ENCODE measurements at regions not wholly inside any gene's neighbourhood (a gene's known extent, or its start where the extent isn't known, plus 50 kb on each side); places are given as distances from the start of the nearest gene placed in this dataset.

DNA sequence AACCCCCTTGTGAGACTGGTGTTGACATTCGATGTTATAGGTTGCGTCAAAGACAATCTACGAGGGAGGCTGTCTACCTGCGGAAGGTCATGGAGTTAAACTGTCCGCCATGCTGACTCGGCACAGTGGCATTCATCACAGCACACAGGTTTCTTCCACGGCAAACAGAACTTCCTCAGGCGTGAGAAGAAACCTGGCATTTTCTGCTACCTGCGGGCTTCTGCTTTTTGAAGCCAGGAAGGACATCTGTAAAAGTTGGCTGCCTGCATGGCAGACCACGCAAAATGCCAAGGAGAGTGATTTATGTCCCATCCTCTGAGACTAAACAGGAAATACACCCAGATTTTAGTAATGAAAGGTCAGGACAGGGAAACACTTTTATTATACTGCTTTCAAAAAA lies 809.8 kb upstream of the NUDT12 start:
- intact Hi-C loops (cut with micrococcal nuclease; ENCODE audit: unreplicated experiment): no loop called here
- BruUV-seq (replicated peaks): no TSS peak
- POLR2A ChIA-PET: interaction anchor here (1.0 kb wide), 1 partner anchor 10 kb away, joined by 4 read pairs; no protein-coding TSS in a partner anchor

DNA sequence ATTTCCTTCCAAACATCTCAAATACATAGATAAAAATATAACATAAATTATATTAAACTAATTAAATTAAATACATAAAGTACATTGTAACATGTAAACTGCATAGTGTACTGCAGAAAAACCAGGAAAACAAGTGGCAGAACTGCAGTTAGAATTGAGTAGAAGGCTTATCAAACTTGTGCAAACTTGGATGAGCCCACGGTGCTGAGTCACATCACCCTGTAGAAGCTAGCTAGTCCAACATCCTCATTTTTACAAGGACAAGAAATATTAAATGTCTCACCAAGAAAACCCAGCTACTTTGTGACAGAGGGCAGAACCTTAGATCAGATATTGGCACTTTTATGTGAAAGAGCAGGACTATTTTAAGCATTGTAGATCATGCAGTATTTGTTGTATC lies 807.9 kb upstream of the NUDT12 start:
- Histone ChIP-seq H3K4me2 (ENCODE audit: low read length) (no peak overlapping the region), H3K9me2 (ENCODE audit: insufficient read depth, low read length) (no peaks in the 10 kb centered on the region), H3K27ac (ENCODE audit: low read depth, low read length, poor library complexity, severe bottlenecking) (no peak overlapping the region), H3K4me3 (ENCODE audit: low read depth, low read length, poor library complexity, severe bottlenecking) (no peak overlapping the region), H3K36me3 (ENCODE audit: insufficient read depth, low read length) (no peaks in the 10 kb centered on the region), H3K4me1 (ENCODE audit: insufficient read depth, low read length, poor library complexity, severe bottlenecking) (no peaks in the 10 kb centered on the region), H4K20me1 (ENCODE audit: insufficient read depth, low read length) (no peaks in the 10 kb centered on the region), H3K9me3 (ENCODE audit: low read length) (no peaks in the 10 kb centered on the region), H2AFZ (ENCODE audit: low read length) (no peak overlapping the region), H3K79me2 (ENCODE audit: insufficient read depth, low read depth, low read length) (no peaks in the 10 kb centered on the region)
- DNase-seq (ENCODE audit: low spot score): no peak
- CTCF ChIA-PET (ENCODE audit: unreplicated experiment): no interaction called here
- TF ChIP-seq, protein P1, sequence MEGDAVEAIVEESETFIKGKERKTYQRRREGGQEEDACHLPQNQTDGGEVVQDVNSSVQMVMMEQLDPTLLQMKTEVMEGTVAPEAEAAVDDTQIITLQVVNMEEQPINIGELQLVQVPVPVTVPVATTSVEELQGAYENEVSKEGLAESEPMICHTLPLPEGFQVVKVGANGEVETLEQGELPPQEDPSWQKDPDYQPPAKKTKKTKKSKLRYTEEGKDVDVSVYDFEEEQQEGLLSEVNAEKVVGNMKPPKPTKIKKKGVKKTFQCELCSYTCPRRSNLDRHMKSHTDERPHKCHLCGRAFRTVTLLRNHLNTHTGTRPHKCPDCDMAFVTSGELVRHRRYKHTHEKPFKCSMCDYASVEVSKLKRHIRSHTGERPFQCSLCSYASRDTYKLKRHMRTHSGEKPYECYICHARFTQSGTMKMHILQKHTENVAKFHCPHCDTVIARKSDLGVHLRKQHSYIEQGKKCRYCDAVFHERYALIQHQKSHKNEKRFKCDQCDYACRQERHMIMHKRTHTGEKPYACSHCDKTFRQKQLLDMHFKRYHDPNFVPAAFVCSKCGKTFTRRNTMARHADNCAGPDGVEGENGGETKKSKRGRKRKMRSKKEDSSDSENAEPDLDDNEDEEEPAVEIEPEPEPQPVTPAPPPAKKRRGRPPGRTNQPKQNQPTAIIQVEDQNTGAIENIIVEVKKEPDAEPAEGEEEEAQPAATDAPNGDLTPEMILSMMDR (conservative IDR thresholded peaks at IDR 0.05; ENCODE audit: low read length): no peak
- no peak for TF ChIP-seq EZH2phosphoT487 (IDR thresholded peaks at IDR 0.05; ENCODE audit: borderline replicate concordance, low read depth, low read length)
- BruUV-seq (replicated peaks): no TSS peak
- POLR2A ChIA-PET: interaction anchor here (0.6 kb wide), 2 partner anchors 143 to 527 kb away, joined by 3 to 4 read pairs; no protein-coding TSS in a partner anchor
- intact Hi-C loops (cut with micrococcal nuclease; ENCODE audit: unreplicated experiment): no loop called here

More for the DNA sequence above, 809.8 kb upstream of the NUDT12 start:
- H2AFZ ChIP-seq (ENCODE audit: low read length): no peak overlapping the region
- CTCF ChIA-PET (ENCODE audit: unreplicated experiment): no interaction called here
- no peaks in the 10 kb centered on the region for H4K20me1 ChIP-seq (ENCODE audit: insufficient read depth, low read length)
- no peak overlapping the region for H3K4me2 ChIP-seq (ENCODE audit: low read length)
- H3K4me1 ChIP-seq (ENCODE audit: insufficient read depth, low read length, poor library complexity, severe bottlenecking): no peaks in the 10 kb centered on the region
- no peak for DNase-seq (ENCODE audit: low spot score)
- no peak overlapping the region for H3K27ac ChIP-seq (ENCODE audit: low read depth, low read length, poor library complexity, severe bottlenecking)
- H3K36me3 ChIP-seq (ENCODE audit: insufficient read depth, low read length): no peaks in the 10 kb centered on the region
- no peaks in the 10 kb centered on the region for H3K79me2 ChIP-seq (ENCODE audit: insufficient read depth, low read depth, low read length)
- H3K9me3 ChIP-seq (ENCODE audit: low read length): no peaks in the 10 kb centered on the region
- no peak overlapping the region for H3K4me3 ChIP-seq (ENCODE audit: low read depth, low read length, poor library complexity, severe bottlenecking)
- no peaks in the 10 kb centered on the region for H3K9me2 ChIP-seq (ENCODE audit: insufficient read depth, low read length)
- TF ChIP-seq, protein P1 (conservative IDR thresholded peaks at IDR 0.05; ENCODE audit: low read length): no peak
- no peak for TF ChIP-seq EZH2phosphoT487 (IDR thresholded peaks at IDR 0.05; ENCODE audit: borderline replicate concordance, low read depth, low read length)

DNA sequence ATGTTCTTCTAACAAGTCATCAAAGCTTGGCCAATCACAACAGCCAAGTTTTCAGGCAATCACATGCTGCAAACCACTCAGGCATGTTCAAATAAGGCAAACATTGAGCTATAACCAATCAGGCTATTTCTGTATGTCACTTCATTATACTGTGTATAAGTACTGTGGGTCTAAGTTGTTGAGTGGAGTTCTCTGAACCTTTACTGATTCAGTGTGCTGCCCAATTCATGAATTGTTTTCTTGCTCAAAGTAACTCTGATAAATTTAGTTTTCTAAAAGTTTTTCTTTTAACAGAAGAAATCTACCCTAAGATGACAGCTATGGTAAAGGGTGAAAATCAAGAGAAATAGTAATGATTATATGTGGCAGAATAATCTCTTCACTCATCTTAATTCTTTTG lies 805.4 kb upstream of the NUDT12 start:
- ChIA-PET CTCF (ENCODE audit: unreplicated experiment) (no interaction called here), POLR2A (no interaction called here)
- Histone ChIP-seq H3K27ac (ENCODE audit: low read depth, low read length, poor library complexity, severe bottlenecking) (no peak overlapping the region), H3K9me2 (ENCODE audit: insufficient read depth, low read length) (no peaks in the 10 kb centered on the region), H3K4me3 (ENCODE audit: low read depth, low read length, poor library complexity, severe bottlenecking) (no peak overlapping the region), H2AFZ (ENCODE audit: low read length) (no peak overlapping the region), H3K79me2 (ENCODE audit: insufficient read depth, low read depth, low read length) (no peaks in the 10 kb centered on the region), H3K36me3 (ENCODE audit: insufficient read depth, low read length) (no peaks in the 10 kb centered on the region), H4K20me1 (ENCODE audit: insufficient read depth, low read length) (no peaks in the 10 kb centered on the region), H3K9me3 (ENCODE audit: low read length) (no peaks in the 10 kb centered on the region), H3K4me2 (ENCODE audit: low read length) (no peak overlapping the region), H3K4me1 (ENCODE audit: insufficient read depth, low read length, poor library complexity, severe bottlenecking) (no peaks in the 10 kb centered on the region)
- no TSS peak for BruUV-seq (replicated peaks)
- TF ChIP-seq EZH2phosphoT487 (IDR thresholded peaks at IDR 0.05; ENCODE audit: borderline replicate concordance, low read depth, low read length): no peak
- TF ChIP-seq, protein P1 (conservative IDR thresholded peaks at IDR 0.05; ENCODE audit: low read length): no peak
- intact Hi-C loops (cut with micrococcal nuclease; ENCODE audit: unreplicated experiment): no loop called here
- no peak for DNase-seq (ENCODE audit: low spot score)
